ENCODE measurements at regions not wholly inside any gene's neighbourhood (a gene's known extent, or its start where the extent isn't known, plus 50 kb on each side); places are given as distances from the start of the nearest gene placed in this dataset.
"Not testable (repeated sequence)": the region's sequence is repeated elsewhere in the genome, so short reads cannot be mapped to it uniquely, and the experiment has no call there.

DNA sequence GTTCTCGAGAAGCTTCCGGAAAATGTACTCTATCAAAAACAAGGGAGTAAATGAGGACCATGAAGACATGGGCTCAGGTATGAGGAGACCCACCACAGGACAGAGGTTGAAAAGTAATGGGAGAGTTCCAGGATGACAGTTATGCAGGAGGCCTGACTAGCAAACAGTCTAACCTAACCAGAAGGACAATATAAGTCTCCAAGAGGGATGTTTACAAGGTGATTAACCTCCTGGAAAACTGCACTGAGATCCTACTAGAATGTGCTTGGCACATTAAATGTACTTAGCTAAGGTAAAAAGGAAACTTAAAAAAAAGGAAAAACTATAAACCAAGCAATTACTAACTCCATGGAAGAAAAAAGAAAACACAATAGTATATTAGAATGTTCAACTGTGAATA, 258.3 kb downstream of the KLF5 start:
- H3K36me3 ChIP-seq: no peaks in the 10 kb centered on the region
- no peak overlapping the region for H3K4me3 ChIP-seq
- TF ChIP-seq, protein P1, sequence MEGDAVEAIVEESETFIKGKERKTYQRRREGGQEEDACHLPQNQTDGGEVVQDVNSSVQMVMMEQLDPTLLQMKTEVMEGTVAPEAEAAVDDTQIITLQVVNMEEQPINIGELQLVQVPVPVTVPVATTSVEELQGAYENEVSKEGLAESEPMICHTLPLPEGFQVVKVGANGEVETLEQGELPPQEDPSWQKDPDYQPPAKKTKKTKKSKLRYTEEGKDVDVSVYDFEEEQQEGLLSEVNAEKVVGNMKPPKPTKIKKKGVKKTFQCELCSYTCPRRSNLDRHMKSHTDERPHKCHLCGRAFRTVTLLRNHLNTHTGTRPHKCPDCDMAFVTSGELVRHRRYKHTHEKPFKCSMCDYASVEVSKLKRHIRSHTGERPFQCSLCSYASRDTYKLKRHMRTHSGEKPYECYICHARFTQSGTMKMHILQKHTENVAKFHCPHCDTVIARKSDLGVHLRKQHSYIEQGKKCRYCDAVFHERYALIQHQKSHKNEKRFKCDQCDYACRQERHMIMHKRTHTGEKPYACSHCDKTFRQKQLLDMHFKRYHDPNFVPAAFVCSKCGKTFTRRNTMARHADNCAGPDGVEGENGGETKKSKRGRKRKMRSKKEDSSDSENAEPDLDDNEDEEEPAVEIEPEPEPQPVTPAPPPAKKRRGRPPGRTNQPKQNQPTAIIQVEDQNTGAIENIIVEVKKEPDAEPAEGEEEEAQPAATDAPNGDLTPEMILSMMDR (IDR thresholded peaks at IDR 0.05): no peak
- no peaks in the 10 kb centered on the region for H3K4me1 ChIP-seq
- peaks cover 0 to 8% (median 0%) of the 10 kb centered on the region in 3 donors for H3K9me3 ChIP-seq
- no peak for DNase-seq
- H3K27me3 ChIP-seq: no peaks in the 10 kb centered on the region
- H3K27ac ChIP-seq: no peak overlapping the region
- intact Hi-C loops (cut with DNase I; ENCODE audit: low total_unique reads): no loop called here

DNA sequence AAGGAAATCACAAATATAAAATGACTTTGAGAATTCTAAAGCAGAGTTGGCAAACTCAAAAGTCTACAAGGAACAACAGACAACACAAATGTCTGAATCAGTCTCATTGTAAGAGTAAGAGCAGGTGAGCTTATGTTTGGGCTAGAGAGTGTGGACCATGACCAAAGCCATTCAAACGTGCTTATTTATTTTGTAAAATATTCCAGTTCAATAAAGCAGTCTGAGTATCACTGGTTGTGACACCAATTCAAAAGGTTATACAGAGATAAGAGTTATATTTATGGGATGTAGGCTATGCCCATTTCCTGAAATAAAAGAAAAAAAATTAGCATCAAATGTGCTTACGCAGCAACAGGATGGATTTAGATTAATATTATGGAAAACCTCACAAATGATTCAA, 251.6 kb downstream of the KLF5 start:
- H3K36me3 ChIP-seq: no peaks in the 10 kb centered on the region
- H3K27me3 ChIP-seq: no peaks in the 10 kb centered on the region
- H3K4me3 ChIP-seq: no peak overlapping the region
- H3K4me1 ChIP-seq: no peaks in the 10 kb centered on the region
- intact Hi-C loops (cut with DNase I; ENCODE audit: low total_unique reads): no loop called here
- H3K27ac ChIP-seq: no peak overlapping the region
- TF ChIP-seq, protein P1 (IDR thresholded peaks at IDR 0.05): no peak
- no peak for DNase-seq
- peaks cover 0 to 8% (median 0%) of the 10 kb centered on the region in 3 donors for H3K9me3 ChIP-seq

DNA sequence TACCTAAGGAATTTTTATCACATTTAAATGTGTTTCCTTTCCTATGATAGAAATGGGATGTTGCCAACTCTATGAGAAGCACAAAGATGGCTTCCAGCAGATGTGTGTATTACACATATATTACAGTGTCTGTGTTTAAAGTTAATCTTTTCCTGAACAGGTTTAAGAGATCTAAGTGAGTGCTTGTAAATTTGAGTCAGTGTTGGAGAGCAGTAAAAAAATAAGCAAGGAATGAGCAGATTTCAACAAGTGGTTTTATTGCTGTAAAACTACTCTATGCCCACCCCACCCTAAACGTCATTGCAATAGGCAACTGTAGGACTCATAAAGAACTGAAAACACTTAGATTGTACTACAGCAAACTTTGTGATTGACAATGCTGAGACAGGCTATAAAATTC, 248.7 kb downstream of the KLF5 start:
- TF ChIP-seq, protein P1 (IDR thresholded peaks at IDR 0.05): no peak
- no peak for DNase-seq
- intact Hi-C loops (cut with DNase I; ENCODE audit: low total_unique reads): no loop called here

DNA sequence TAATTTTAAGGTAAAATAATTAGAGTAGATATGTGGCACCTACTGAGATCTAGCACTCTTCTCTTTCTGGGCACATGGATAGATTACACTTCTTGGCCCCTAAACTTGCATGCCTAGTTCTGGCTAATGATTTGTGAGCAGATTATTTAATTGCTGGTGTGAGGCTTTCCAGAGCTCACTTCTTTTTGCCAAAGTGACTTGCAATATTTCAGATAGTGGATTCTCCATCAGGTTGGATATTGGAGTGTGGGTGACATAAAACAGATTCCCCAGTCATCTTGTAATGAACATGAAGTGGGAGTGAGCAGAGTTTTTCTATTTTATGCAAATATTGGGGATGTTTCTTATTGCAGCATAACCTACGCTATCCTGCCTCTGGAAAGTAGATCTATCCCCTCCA, 247.9 kb downstream of the KLF5 start:
- Histone ChIP-seq H3K4me3 (no peak overlapping the region), H3K36me3 (no peaks in the 10 kb centered on the region), H3K27me3 (no peaks in the 10 kb centered on the region), H3K4me1 (no peaks in the 10 kb centered on the region), H3K27ac (no peak overlapping the region), H3K9me3 (no peaks in the 10 kb centered on the region)
- TF ChIP-seq, protein P1 (IDR thresholded peaks at IDR 0.05): no peak
- no peak for DNase-seq
- intact Hi-C loops (cut with DNase I; ENCODE audit: low total_unique reads): no loop called here

More for the DNA sequence above, 248.7 kb downstream of the KLF5 start:
- Histone ChIP-seq H3K4me1 (no peaks in the 10 kb centered on the region), H3K27me3 (no peaks in the 10 kb centered on the region), H3K36me3 (no peaks in the 10 kb centered on the region), H3K4me3 (no peak overlapping the region), H3K9me3 (no peaks in the 10 kb centered on the region), H3K27ac (no peak overlapping the region)

DNA sequence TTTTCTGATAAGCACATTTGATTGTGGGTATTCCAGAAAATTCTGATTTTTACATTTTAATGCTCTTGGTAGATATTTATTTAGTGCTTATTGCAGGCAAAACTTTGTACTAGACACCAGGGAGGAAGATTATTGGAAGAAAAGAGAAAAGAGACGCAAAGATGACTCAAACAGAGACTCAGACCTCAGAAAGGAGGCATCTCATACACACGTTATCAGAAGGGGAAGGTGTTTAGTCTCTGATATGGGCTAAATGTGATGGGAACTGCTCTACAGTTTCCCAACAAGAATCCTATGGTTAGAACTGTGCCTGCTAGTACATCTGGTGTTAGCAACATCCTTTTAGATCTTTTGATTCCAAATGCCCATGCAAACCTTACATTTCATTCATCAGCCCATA, 245.6 kb downstream of the KLF5 start:
- no peak for DNase-seq
- Histone ChIP-seq H3K27me3 (no peaks in the 10 kb centered on the region), H3K4me3 (no peak overlapping the region), H3K36me3 (no peaks in the 10 kb centered on the region), H3K27ac (no peak overlapping the region), H3K9me3 (no peaks in the 10 kb centered on the region), H3K4me1 (no peaks in the 10 kb centered on the region)
- TF ChIP-seq, protein P1 (IDR thresholded peaks at IDR 0.05): no peak
- intact Hi-C loops (cut with DNase I; ENCODE audit: low total_unique reads): no loop called here

DNA sequence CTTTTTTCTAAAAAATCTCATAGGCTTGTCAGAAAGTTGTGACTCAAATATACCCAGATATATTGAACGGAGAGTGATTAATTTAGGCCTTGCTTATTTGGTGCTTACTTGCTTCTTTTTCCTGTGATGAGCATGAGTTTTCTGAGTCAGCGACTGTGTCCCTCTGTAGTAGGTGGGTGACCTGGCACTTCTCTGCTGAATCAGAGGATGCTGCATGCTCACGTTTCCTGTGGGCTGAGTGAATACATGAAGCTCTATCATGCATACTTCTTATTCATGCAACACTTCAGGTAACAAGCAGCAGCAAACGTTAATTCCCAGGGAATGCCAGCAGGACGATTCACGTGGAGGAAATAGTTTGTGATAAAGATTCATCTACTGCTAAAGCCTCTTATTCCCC, 245.0 kb downstream of the KLF5 start:
- H3K36me3 ChIP-seq: no peaks in the 10 kb centered on the region
- no peaks in the 10 kb centered on the region for H3K27me3 ChIP-seq
- no peak overlapping the region for H3K4me3 ChIP-seq
- H3K9me3 ChIP-seq: no peaks in the 10 kb centered on the region
- intact Hi-C loops (cut with DNase I; ENCODE audit: low total_unique reads): no loop called here
- no peak for DNase-seq
- H3K4me1 ChIP-seq: no peaks in the 10 kb centered on the region
- no peak overlapping the region for H3K27ac ChIP-seq
- TF ChIP-seq, protein P1 (IDR thresholded peaks at IDR 0.05): no peak

DNA sequence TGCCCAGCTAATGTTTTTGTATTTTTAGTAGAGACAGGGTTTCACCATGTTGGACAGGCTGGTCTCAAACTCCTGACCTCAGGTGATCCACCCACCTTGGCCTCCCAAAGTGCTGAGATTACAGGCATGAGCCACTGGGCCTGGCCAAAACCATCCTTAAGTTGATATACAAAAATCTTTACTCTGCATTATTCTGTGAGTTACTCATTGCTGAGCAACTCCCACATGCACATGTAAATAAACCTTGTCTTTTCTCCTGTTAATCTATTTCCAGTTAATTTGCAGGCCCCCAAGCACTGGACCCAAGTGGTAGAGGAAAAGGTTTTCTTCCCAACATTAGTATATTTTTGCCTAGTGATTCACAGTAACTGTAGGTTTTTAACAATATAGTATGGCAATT, 242.8 kb downstream of the KLF5 start:
- H3K36me3 ChIP-seq; H3K4me3 ChIP-seq; H3K27me3 ChIP-seq; intact Hi-C loops (cut with DNase I; ENCODE audit: low total_unique reads); H3K4me1 ChIP-seq; H3K9me3 ChIP-seq; DNase-seq; H3K27ac ChIP-seq: not testable (repeated sequence)

Data from tibial artery (tissue), 4 donors.